Esophagus (tissue), 2 donors: ENCODE measurements at regions not wholly inside any gene's neighbourhood (a gene's known extent, or its start where the extent isn't known, plus 50 kb on each side); places are given as distances from the start of the nearest gene placed in this dataset.
"Not testable (repeated sequence)": the region's sequence is repeated elsewhere in the genome, so short reads cannot be mapped to it uniquely, and the experiment has no call there.

Source experiments
- H3K27ac ChIP-seq, 2 donors: one replicate each; pipeline ENCODE4 v1.5.1; 2013; ENCODE audit warnings: low read depth in 2 of 2, mild to moderate bottlenecking in 2 of 2, inconsistent platforms in 1 of 2, low read length in 1 of 2, moderate library complexity in 1 of 2
- H3K27me3 ChIP-seq, 2 donors: one replicate each; pipeline ENCODE4 v1.6.1; 2013; ENCODE audit warnings: low read length in 2 of 2, control low read depth in 1 of 2, mild to moderate bottlenecking in 1 of 2; ENCODE audit not compliant: insufficient read depth in 2 of 2, control insufficient read depth in 1 of 2
- H3K36me3 ChIP-seq, 2 donors: one replicate each; pipeline ENCODE4 v1.6.1; 2013; ENCODE audit warnings: low read length in 1 of 2; ENCODE audit not compliant: control insufficient read depth in 2 of 2, insufficient read depth in 2 of 2
- H3K4me1 ChIP-seq, 2 donors: one replicate each; pipeline ENCODE4 v1.6.1; 2013; ENCODE audit warnings: low read length in 1 of 2; ENCODE audit not compliant: control insufficient read depth in 2 of 2, insufficient read depth in 2 of 2
- H3K4me3 ChIP-seq, 2 donors: one replicate each; pipeline ENCODE4 v1.5.1; 2013; ENCODE audit warnings: low read length in 2 of 2, mild to moderate bottlenecking in 2 of 2, low read depth in 1 of 2, moderate library complexity in 1 of 2
- H3K9me3 ChIP-seq, 2 donors: one replicate each; pipeline ENCODE4 v1.6.1; 2013; ENCODE audit warnings: mild to moderate bottlenecking in 2 of 2, low read depth in 1 of 2, low read length in 1 of 2, moderate library complexity in 1 of 2; ENCODE audit not compliant: control insufficient read depth in 2 of 2, insufficient read depth in 1 of 2
- WGBS, 2 donors: extraction: QIAGEN DNeasy Blood & Tissue Kit; methylation state at CpG; one replicate each; pipeline ENCODE4 v1.1.7; 2013; 5-methylcytosine and 5-hydroxymethylcytosine counted together
- donor health status: healthy with polysubstance abuse.
- donor health status: Bipolar disorder and iron deficiency.

- Histone ChIP-seq H3K4me1 (no peaks in the 10 kb centered on the region), H3K9me3 (no peaks in the 10 kb centered on the region), H3K27me3 (no peaks in the 10 kb centered on the region), H3K36me3 (no peaks in the 10 kb centered on the region), H3K4me3 (no peak overlapping the region), H3K27ac (no peak overlapping the region)
- 67 to 74% methylated on average over 4 of the region's 4 CpGs for WGBS, 2 donors
Observed at GRCh38 chr17:71869293-71869692, 251.5 kb upstream of the SOX9 start.

GRCh38 chr17:71869841-71870545 lies 250.8 kb upstream of the SOX9 start:
- Histone ChIP-seq H3K27ac (no peak overlapping the region), H3K9me3 (no peaks in the 10 kb centered on the region), H3K36me3 (no peaks in the 10 kb centered on the region), H3K4me1 (no peaks in the 10 kb centered on the region), H3K4me3 (no peak overlapping the region), H3K27me3 (no peaks in the 10 kb centered on the region)
- WGBS, 2 donors: 75% methylated on average over 6 of the region's 6 CpGs

GRCh38 chr17:71870546-71870862 lies 250.3 kb upstream of the SOX9 start:
- Histone ChIP-seq H3K4me1 (no peaks in the 10 kb centered on the region), H3K27ac (no peak overlapping the region), H3K36me3 (no peaks in the 10 kb centered on the region), H3K9me3 (no peaks in the 10 kb centered on the region), H3K27me3 (no peaks in the 10 kb centered on the region), H3K4me3 (no peak overlapping the region)
- 23 to 36% methylated on average over 1 of the region's 1 CpG for WGBS, 2 donors

- no peak overlapping the region for H3K4me3 ChIP-seq
- H3K27me3 ChIP-seq: no peaks in the 10 kb centered on the region
- WGBS, 2 donors: 75 to 81% methylated on average over 6 of the region's 6 CpGs
- H3K9me3 ChIP-seq: no peaks in the 10 kb centered on the region
- no peaks in the 10 kb centered on the region for H3K36me3 ChIP-seq
- no peaks in the 10 kb centered on the region for H3K4me1 ChIP-seq
- H3K27ac ChIP-seq: no peak overlapping the region
Observed at GRCh38 chr17:71872843-71873485, 247.9 kb upstream of the SOX9 start.

- not testable (repeated sequence) for H3K4me1 ChIP-seq, H3K9me3 ChIP-seq, H3K4me3 ChIP-seq, H3K27me3 ChIP-seq, H3K36me3 ChIP-seq, H3K27ac ChIP-seq
- WGBS, 2 donors: 79 to 81% methylated on average over 2 of the region's 2 CpGs
Observed at GRCh38 chr17:71874773-71875172, 246.0 kb upstream of the SOX9 start.

GRCh38 chr17:71878271-71878670 lies 242.5 kb upstream of the SOX9 start:
- WGBS, 2 donors: 27 to 32% methylated on average over 1 of the region's 1 CpG
- Histone ChIP-seq H3K36me3 (no peaks in the 10 kb centered on the region), H3K27ac (no peak overlapping the region), H3K9me3 (no peaks in the 10 kb centered on the region), H3K4me3 (no peak overlapping the region), H3K4me1 (no peaks in the 10 kb centered on the region), H3K27me3 (no peaks in the 10 kb centered on the region)

- 91 to 95% methylated on average over 4 of the region's 4 CpGs for WGBS, 2 donors
- Histone ChIP-seq H3K4me1 (no peaks in the 10 kb centered on the region), H3K36me3 (no peaks in the 10 kb centered on the region)
Observed at GRCh38 chr17:71878998-71879397, 241.8 kb upstream of the SOX9 start.

GRCh38 chr17:71881041-71881440 lies 239.8 kb upstream of the SOX9 start:
- Histone ChIP-seq H3K4me3 (no peak overlapping the region), H3K27ac (no peak overlapping the region), H3K9me3 (no peaks in the 10 kb centered on the region), H3K36me3 (no peaks in the 10 kb centered on the region), H3K27me3 (no peaks in the 10 kb centered on the region), H3K4me1 (no peaks in the 10 kb centered on the region)
- WGBS, 2 donors: 54 to 68% methylated on average over 3 of the region's 3 CpGs

More at GRCh38 chr17:71878998-71879397, 241.8 kb upstream of the SOX9 start:
- no peaks in the 10 kb centered on the region for H3K27me3 ChIP-seq
- no peak overlapping the region for H3K4me3 ChIP-seq
- H3K27ac ChIP-seq: no peak overlapping the region
- no peaks in the 10 kb centered on the region for H3K9me3 ChIP-seq

GRCh38 chr17:71881581-71881980 lies 239.2 kb upstream of the SOX9 start:
- H3K27ac ChIP-seq: no peak overlapping the region
- WGBS, 2 donors: 86 to 93% methylated on average over 2 of the region's 2 CpGs
- no peaks in the 10 kb centered on the region for H3K4me1 ChIP-seq
- H3K9me3 ChIP-seq: no peaks in the 10 kb centered on the region
- no peaks in the 10 kb centered on the region for H3K36me3 ChIP-seq
- H3K27me3 ChIP-seq: no peaks in the 10 kb centered on the region
- no peak overlapping the region for H3K4me3 ChIP-seq

GRCh38 chr17:71883258-71883657 lies 237.6 kb upstream of the SOX9 start:
- no peaks in the 10 kb centered on the region for H3K36me3 ChIP-seq
- H3K9me3 ChIP-seq: no peaks in the 10 kb centered on the region
- WGBS, 2 donors: 65 to 69% methylated on average over 2 of the region's 2 CpGs
- H3K27me3 ChIP-seq: no peaks in the 10 kb centered on the region
- H3K27ac ChIP-seq: no peak overlapping the region
- H3K4me3 ChIP-seq: no peak overlapping the region
- H3K4me1 ChIP-seq: no peaks in the 10 kb centered on the region
